ENCODE measurements at regions not wholly inside any gene's neighbourhood (a gene's known extent, or its start where the extent isn't known, plus 50 kb on each side); places are given as distances from the start of the nearest gene placed in this dataset.

GRCh38 chr13:73898276-73898675 is 235.9 kb downstream of the KLF12 start:
- POLR2A ChIA-PET (ENCODE audit: low non-redundant PET), result no interaction called here
- TF ChIP-seq, protein P1, sequence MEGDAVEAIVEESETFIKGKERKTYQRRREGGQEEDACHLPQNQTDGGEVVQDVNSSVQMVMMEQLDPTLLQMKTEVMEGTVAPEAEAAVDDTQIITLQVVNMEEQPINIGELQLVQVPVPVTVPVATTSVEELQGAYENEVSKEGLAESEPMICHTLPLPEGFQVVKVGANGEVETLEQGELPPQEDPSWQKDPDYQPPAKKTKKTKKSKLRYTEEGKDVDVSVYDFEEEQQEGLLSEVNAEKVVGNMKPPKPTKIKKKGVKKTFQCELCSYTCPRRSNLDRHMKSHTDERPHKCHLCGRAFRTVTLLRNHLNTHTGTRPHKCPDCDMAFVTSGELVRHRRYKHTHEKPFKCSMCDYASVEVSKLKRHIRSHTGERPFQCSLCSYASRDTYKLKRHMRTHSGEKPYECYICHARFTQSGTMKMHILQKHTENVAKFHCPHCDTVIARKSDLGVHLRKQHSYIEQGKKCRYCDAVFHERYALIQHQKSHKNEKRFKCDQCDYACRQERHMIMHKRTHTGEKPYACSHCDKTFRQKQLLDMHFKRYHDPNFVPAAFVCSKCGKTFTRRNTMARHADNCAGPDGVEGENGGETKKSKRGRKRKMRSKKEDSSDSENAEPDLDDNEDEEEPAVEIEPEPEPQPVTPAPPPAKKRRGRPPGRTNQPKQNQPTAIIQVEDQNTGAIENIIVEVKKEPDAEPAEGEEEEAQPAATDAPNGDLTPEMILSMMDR (conservative IDR thresholded peaks at IDR 0.05; ENCODE audit: low read depth), result no peak
- DNase-seq (ENCODE audit: low spot score), result no peak
- CTCF ChIA-PET, result no interaction called here
- H3K27ac ChIP-seq, result no peak overlapping the region

GRCh38 chr13:73894995-73895571 is 239.1 kb downstream of the KLF12 start:
- TF ChIP-seq, protein P1 (conservative IDR thresholded peaks at IDR 0.05; ENCODE audit: low read depth), result no peak
- no peak for DNase-seq (ENCODE audit: low spot score)
- POLR2A ChIA-PET (ENCODE audit: low non-redundant PET), result no interaction called here
- CTCF ChIA-PET, result no interaction called here
- no peak overlapping the region for H3K27ac ChIP-seq

DNA sequence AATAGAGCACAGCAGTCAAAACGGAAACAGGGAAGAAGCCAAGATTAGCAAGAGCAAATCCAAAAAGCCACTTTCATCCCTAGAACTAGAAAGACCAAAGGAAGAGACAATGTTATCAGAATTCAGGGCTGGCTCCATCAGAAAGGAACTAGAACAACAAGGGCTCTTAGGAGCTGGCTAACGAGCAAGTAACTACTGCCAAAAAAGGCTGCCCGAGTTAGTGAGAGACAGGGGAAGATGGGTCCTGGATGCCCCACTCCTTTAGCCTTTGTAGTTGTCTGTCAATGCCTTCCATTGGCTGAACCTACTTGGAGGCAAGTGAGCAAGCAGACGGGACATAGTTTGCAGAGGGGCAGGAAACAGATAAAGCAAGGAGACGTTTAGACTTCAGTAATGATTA is 240.4 kb downstream of the KLF12 start:
- TF ChIP-seq, protein P1 (conservative IDR thresholded peaks at IDR 0.05; ENCODE audit: low read depth), result no peak
- no peak overlapping the region for H3K27ac ChIP-seq
- CTCF ChIA-PET, result no interaction called here
- POLR2A ChIA-PET (ENCODE audit: low non-redundant PET), result no interaction called here
- no peak for DNase-seq (ENCODE audit: low spot score)

GRCh38 chr13:73891805-73892204 is 242.4 kb downstream of the KLF12 start:
- CTCF ChIA-PET, result no interaction called here
- POLR2A ChIA-PET (ENCODE audit: low non-redundant PET), result no interaction called here
- TF ChIP-seq, protein P1 (conservative IDR thresholded peaks at IDR 0.05; ENCODE audit: low read depth), result no peak
- DNase-seq (ENCODE audit: low spot score), result no peak
- no peak overlapping the region for H3K27ac ChIP-seq

- CTCF ChIA-PET, result no interaction called here
Observed at GRCh38 chr13:73883162-73883561, 251.0 kb downstream of the KLF12 start.

GRCh38 chr13:73880365-73880764 is 253.8 kb downstream of the KLF12 start:
- DNase-seq (ENCODE audit: low spot score), result no peak
- POLR2A ChIA-PET (ENCODE audit: low non-redundant PET), result no interaction called here
- no peak overlapping the region for H3K27ac ChIP-seq
- TF ChIP-seq, protein P1 (conservative IDR thresholded peaks at IDR 0.05; ENCODE audit: low read depth), result no peak
- CTCF ChIA-PET, result no interaction called here

More at GRCh38 chr13:73883162-73883561, 251.0 kb downstream of the KLF12 start:
- POLR2A ChIA-PET (ENCODE audit: low non-redundant PET), result no interaction called here
- H3K27ac ChIP-seq, result no peak overlapping the region
- TF ChIP-seq, protein P1 (conservative IDR thresholded peaks at IDR 0.05; ENCODE audit: low read depth), result no peak
- no peak for DNase-seq (ENCODE audit: low spot score)

Measured in RWPE1 (cell line).